DND-41 (cell line): ENCODE measurements at regions not wholly inside any gene's neighbourhood (a gene's known extent, or its start where the extent isn't known, plus 50 kb on each side); places are given as distances from the start of the nearest gene placed in this dataset.

ENCODE experiments used
- ATAC-seq: fragments of 200-7000 bp; cut with Tn5 transposase; 3 replicates; pipeline ENCODE4 v1.9.1; 2021; ENCODE audit warnings: low read depth; ENCODE audit not compliant: insufficient read depth
- DNase-seq: peaks from one replicate; pipeline ENCODE4 v3.0.0-alpha.2; 2020
- H2AFZ ChIP-seq: 2 replicates; pipeline ENCODE4 v1.6.0; 2012; ENCODE audit warnings: low read depth, low read length
- H3K27ac ChIP-seq: 2 replicates; pipeline ENCODE4 v1.5.1; 2012; ENCODE audit warnings: low read length, inconsistent platforms
- H3K27me3 ChIP-seq: fragments of 200-600 bp; sonication (generic); 2 replicates; pipeline ENCODE4 v1.6.0; 2012; ENCODE audit warnings: low read length, mild to moderate bottlenecking, inconsistent platforms; ENCODE audit not compliant: insufficient read depth, poor library complexity
- H3K36me3 ChIP-seq: 2 replicates; pipeline ENCODE4 v1.5.1; 2012; ENCODE audit warnings: low read length, inconsistent platforms; ENCODE audit not compliant: insufficient read depth
- H3K4me1 ChIP-seq: 2 replicates; pipeline ENCODE4 v1.5.1; 2012; ENCODE audit warnings: mild to moderate bottlenecking, low read length; ENCODE audit not compliant: insufficient read depth
- H3K4me2 ChIP-seq: 2 replicates; pipeline ENCODE4 v1.6.0; 2012; ENCODE audit warnings: mild to moderate bottlenecking, moderate library complexity, low read length, inconsistent platforms; ENCODE audit not compliant: insufficient read depth
- H3K4me3 ChIP-seq, 2 experiments: fragments of 200-600 bp in 1 of 2; shearing (Covaris generic) in 1 of 2; 2 replicates each; pipeline ENCODE4 v1.5.1; 2012 to 2016; ENCODE audit warnings: inconsistent platforms in 2 of 2, low read length in 2 of 2, mild to moderate bottlenecking in 2 of 2, low read depth in 1 of 2, moderate library complexity in 1 of 2
- H3K79me2 ChIP-seq: 2 replicates; pipeline ENCODE4 v1.6.0; 2012; ENCODE audit warnings: low read length, inconsistent platforms; ENCODE audit not compliant: insufficient read depth
- H3K9ac ChIP-seq: 2 replicates; pipeline ENCODE4 v1.6.0; 2012; ENCODE audit warnings: low read depth, mild to moderate bottlenecking, inconsistent platforms, low read length, moderate library complexity
- H3K9me3 ChIP-seq: 2 replicates; pipeline ENCODE4 v1.5.1; 2012; ENCODE audit warnings: low read length, moderate library complexity, mild to moderate bottlenecking, inconsistent platforms; ENCODE audit not compliant: insufficient read depth, severe bottlenecking
- H4K20me1 ChIP-seq: 2 replicates; pipeline ENCODE4 v1.6.0; 2012; ENCODE audit warnings: low read length; ENCODE audit not compliant: insufficient read depth
- EZH2 ChIP-seq: IDR thresholded peaks from 3 replicates; pipeline ENCODE4 v1.6.1; 2012; ENCODE audit warnings: borderline replicate concordance, low read depth, mild to moderate bottlenecking, moderate library complexity, low read length, inconsistent platforms; ENCODE audit not compliant: severe bottlenecking
- TF ChIP-seq, protein P1 (sequence below): IDR thresholded peaks from 2 replicates; pipeline ENCODE4 v1.5.1; 2012; ENCODE audit warnings: borderline replicate concordance, low read length, moderate library complexity, mild to moderate bottlenecking; ENCODE audit not compliant: poor library complexity, severe bottlenecking; ENCODE audit errors: extremely low read depth

DNA sequence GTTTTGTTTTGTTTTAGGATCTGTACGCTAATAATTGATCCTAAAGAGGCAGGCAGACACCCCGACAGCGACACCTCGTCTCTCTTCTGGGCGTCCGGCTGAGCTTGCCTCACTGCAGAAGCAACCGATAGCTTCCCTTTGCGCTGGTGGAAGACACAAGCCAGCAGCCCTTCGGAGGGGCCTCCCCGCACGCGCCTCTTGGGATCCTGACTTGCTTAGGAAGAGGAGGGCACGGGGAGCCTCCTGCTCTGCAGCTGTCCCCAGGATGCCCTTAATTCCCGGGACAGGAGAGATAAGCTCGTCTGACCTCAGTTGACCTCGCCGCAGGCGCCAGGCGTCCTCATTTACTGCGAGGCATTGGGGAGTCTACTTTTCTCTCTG lies 94.0 kb downstream of the CD83 start:
- Histone ChIP-seq H2AFZ (peak overlapping the region; percentile 72), H3K9me3 (no peaks in the 10 kb centered on the region), H3K9ac (peak overlapping the region; percentile 63), H3K36me3 (no peaks in the 10 kb centered on the region), H3K27me3 (no peaks in the 10 kb centered on the region), H3K4me3 (peak overlapping the region; percentile 12 to 62; a peak in 3 of 4 replicates), H3K4me1 (peaks cover 25% of the 10 kb centered on the region), H3K4me2 (peak overlapping the region; percentile 71), H3K79me2 (no peaks in the 10 kb centered on the region), H3K27ac (peak overlapping the region; percentile 77), H4K20me1 (no peaks in the 10 kb centered on the region)
- ATAC-seq (peak; percentile 44), DNase-seq (no peak)
- no peak for TF ChIP-seq EZH2
- TF ChIP-seq, protein P1, sequence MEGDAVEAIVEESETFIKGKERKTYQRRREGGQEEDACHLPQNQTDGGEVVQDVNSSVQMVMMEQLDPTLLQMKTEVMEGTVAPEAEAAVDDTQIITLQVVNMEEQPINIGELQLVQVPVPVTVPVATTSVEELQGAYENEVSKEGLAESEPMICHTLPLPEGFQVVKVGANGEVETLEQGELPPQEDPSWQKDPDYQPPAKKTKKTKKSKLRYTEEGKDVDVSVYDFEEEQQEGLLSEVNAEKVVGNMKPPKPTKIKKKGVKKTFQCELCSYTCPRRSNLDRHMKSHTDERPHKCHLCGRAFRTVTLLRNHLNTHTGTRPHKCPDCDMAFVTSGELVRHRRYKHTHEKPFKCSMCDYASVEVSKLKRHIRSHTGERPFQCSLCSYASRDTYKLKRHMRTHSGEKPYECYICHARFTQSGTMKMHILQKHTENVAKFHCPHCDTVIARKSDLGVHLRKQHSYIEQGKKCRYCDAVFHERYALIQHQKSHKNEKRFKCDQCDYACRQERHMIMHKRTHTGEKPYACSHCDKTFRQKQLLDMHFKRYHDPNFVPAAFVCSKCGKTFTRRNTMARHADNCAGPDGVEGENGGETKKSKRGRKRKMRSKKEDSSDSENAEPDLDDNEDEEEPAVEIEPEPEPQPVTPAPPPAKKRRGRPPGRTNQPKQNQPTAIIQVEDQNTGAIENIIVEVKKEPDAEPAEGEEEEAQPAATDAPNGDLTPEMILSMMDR = no peak

DNA sequence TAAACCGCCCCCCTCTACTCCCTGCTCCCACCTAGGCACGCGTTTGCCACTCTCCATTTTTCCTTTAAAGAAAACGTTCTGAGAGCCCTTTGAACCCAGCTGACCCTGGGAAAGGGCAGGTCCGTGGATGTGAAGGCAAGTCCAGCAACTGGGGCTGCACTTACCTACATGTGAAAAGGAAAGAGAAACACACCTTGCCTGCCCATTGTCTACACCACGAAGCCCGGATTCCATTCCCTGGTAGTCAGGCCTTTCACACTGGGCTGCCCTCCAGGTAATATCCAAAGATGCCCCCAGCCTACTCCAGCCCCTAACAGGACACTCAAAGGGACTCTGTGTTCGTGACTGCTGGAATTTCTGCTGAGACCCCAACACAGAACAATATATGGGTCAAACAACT lies 94.4 kb downstream of the CD83 start:
- H3K27ac ChIP-seq = peak overlapping the region; percentile 77; the same call in 1 of the 2 replicates
- no peaks in the 10 kb centered on the region for H4K20me1 ChIP-seq
- DNase-seq (no peak), ATAC-seq (no peak)
- peaks cover 25% of the 10 kb centered on the region for H3K4me1 ChIP-seq
- H3K27me3 ChIP-seq = no peaks in the 10 kb centered on the region
- H3K4me2 ChIP-seq = peak overlapping the region; percentile 71
- TF ChIP-seq EZH2 = no peak
- TF ChIP-seq, protein P1 = no peak
- H3K36me3 ChIP-seq = no peaks in the 10 kb centered on the region
- H3K9me3 ChIP-seq = no peaks in the 10 kb centered on the region
- no peak overlapping the region; the same call in 1 of the 2 replicates for H2AFZ ChIP-seq
- peak overlapping the region; percentile 63 for H3K9ac ChIP-seq
- no peaks in the 10 kb centered on the region for H3K79me2 ChIP-seq
- no peak overlapping the region; a peak in 1 of 4 replicates for H3K4me3 ChIP-seq

DNA sequence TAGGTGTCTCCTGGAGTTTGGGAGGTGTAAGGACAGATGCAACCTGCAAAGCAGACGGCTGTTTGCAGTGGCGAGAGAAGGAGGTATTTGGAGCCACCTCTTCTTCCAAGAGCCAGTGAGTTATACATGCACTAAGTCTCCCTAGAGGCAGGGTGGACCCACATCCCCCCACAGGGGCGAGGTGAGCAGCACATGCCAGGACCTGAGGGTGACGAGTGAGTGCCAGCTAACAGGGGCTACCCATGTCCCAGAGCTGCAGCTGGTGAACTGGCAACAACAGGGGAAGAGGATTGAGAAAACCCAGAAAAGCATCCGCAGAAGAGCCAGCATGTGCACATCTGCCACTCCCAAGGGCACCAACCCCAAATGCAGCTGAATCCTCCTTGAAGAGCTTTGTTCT lies 95.1 kb downstream of the CD83 start:
- Histone ChIP-seq H2AFZ (no peak overlapping the region), H3K9me3 (no peaks in the 10 kb centered on the region), H4K20me1 (no peaks in the 10 kb centered on the region), H3K36me3 (no peaks in the 10 kb centered on the region), H3K4me3 (no peak overlapping the region), H3K27ac (peak overlapping the region; percentile 77), H3K9ac (0 out of 2 replicates have a peak overlapping the region, but pooled peaks have one; percentile 63), H3K79me2 (no peaks in the 10 kb centered on the region), H3K4me2 (no peak overlapping the region), H3K27me3 (no peaks in the 10 kb centered on the region), H3K4me1 (peaks cover 25% of the 10 kb centered on the region)
- ATAC-seq (no peak), DNase-seq (peak; percentile 21)
- TF ChIP-seq EZH2 = no peak

DNA sequence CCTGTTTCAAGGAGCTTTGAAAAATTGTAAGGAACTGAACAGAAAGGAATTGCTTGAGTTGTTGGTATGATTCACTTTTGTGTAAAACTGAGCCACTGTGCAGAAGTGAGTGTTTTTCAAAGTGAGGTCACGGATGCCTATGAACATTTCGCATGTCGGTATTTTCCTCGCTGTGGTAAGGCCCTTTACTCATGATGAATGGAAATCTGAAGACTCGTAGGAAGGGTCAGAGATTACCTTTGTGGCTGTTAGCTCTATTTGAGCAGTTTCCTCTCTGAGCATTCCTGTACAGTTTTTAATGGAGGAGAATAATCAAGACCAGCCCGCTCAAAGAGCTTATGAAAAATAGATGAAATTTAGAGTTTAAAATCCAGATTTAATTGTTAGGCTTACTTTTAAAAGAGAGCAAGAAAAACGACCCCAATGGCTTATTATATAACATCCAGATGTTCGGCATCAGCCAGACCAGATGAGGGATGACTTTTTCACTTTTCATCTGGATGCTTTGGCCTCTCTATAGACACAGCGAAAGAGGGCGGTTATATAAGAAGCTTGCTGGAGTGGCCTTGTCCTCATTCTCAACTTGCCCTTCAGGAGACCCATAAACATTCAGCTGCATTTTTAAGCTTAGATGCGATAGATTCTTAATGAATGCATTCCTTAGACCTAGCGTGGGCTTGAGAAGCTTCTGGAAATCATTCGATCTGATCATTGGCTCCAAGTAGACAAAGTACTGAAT lies 99.5 kb downstream of the CD83 start:
- no peak overlapping the region for H3K9ac ChIP-seq
- no peaks in the 10 kb centered on the region for H3K9me3 ChIP-seq
- no peaks in the 10 kb centered on the region for H4K20me1 ChIP-seq
- no peaks in the 10 kb centered on the region for H3K36me3 ChIP-seq
- no peaks in the 10 kb centered on the region for H3K79me2 ChIP-seq
- ATAC-seq (no peak), DNase-seq (no peak)
- peaks cover 18% of the 10 kb centered on the region for H3K4me1 ChIP-seq
- H3K27ac ChIP-seq = no peak overlapping the region
- H3K27me3 ChIP-seq = no peaks in the 10 kb centered on the region
- no peak overlapping the region for H3K4me2 ChIP-seq
- H2AFZ ChIP-seq = no peak overlapping the region
- H3K4me3 ChIP-seq = no peak overlapping the region
- TF ChIP-seq, protein P1 = no peak
- no peak for TF ChIP-seq EZH2
